ENCODE measurements at regions not wholly inside any gene's neighbourhood (a gene's known extent, or its start where the extent isn't known, plus 50 kb on each side); places are given as distances from the start of the nearest gene placed in this dataset.

DNA sequence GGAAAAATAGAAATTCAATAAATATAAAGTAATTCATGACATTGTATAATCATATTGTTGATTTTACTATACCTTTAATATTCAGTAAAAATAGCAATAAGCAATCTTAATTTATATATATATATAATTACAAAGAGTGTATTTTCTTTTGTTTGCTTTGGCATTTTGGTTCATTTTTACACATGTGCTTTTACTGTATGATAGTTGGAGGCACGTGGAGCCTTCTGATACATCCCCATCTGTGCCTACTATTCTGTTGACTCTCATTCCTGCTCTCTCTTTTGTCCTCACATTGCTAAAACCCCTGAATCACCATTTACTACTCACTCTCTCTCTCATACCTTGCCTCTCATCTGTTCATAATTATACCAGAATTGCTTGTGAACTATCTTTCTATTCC, 106.4 kb upstream of the NDST4 start:
- TF ChIP-seq, protein P1, sequence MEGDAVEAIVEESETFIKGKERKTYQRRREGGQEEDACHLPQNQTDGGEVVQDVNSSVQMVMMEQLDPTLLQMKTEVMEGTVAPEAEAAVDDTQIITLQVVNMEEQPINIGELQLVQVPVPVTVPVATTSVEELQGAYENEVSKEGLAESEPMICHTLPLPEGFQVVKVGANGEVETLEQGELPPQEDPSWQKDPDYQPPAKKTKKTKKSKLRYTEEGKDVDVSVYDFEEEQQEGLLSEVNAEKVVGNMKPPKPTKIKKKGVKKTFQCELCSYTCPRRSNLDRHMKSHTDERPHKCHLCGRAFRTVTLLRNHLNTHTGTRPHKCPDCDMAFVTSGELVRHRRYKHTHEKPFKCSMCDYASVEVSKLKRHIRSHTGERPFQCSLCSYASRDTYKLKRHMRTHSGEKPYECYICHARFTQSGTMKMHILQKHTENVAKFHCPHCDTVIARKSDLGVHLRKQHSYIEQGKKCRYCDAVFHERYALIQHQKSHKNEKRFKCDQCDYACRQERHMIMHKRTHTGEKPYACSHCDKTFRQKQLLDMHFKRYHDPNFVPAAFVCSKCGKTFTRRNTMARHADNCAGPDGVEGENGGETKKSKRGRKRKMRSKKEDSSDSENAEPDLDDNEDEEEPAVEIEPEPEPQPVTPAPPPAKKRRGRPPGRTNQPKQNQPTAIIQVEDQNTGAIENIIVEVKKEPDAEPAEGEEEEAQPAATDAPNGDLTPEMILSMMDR (IDR thresholded peaks at IDR 0.05), result no peak
- TF ChIP-seq POLR2A (IDR thresholded peaks at IDR 0.05), result no peak
